ENCODE measurements at regions not wholly inside any gene's neighbourhood (a gene's known extent, or its start where the extent isn't known, plus 50 kb on each side); places are given as distances from the start of the nearest gene placed in this dataset.

- DNase-seq (ENCODE audit: low read depth, low spot score), result no peak
- ChIA-PET POLR2A (no interaction called here), CTCF (no interaction called here)
- H3K9me3 ChIP-seq (ENCODE audit: control insufficient read depth, insufficient read depth, low read length), result no peaks in the 10 kb centered on the region
- no peak overlapping the region for H3K4me3 ChIP-seq (ENCODE audit: low read depth, low read length)
- TF ChIP-seq CTCF (IDR thresholded peaks at IDR 0.05; ENCODE audit: low read depth, low read length), result no peak
- peaks cover 11% of the 10 kb centered on the region for H3K27me3 ChIP-seq (ENCODE audit: control insufficient read depth, insufficient read depth, low read length)
- no peak overlapping the region for H3K27ac ChIP-seq (ENCODE audit: low read depth, low read length)
Observed at GRCh38 chr18:24590946-24591345, 130.5 kb downstream of the HRH4 start.

- ChIA-PET POLR2A (no interaction called here), CTCF (interaction anchor here (0.7 kb wide), 1 partner anchor 134 kb away, joined by 3 read pairs; no protein-coding TSS in a partner anchor)
- no peak for TF ChIP-seq CTCF (IDR thresholded peaks at IDR 0.05; ENCODE audit: low read depth, low read length)
- H3K27me3 ChIP-seq (ENCODE audit: control insufficient read depth, insufficient read depth, low read length), result peaks cover 3% of the 10 kb centered on the region
- no peak overlapping the region for H3K4me3 ChIP-seq (ENCODE audit: low read depth, low read length)
- no peak overlapping the region for H3K27ac ChIP-seq (ENCODE audit: low read depth, low read length)
- DNase-seq (ENCODE audit: low read depth, low spot score), result no peak
- H3K9me3 ChIP-seq (ENCODE audit: control insufficient read depth, insufficient read depth, low read length), result no peaks in the 10 kb centered on the region
Observed at GRCh38 chr18:24593401-24593800, 133.0 kb downstream of the HRH4 start.

- DNase-seq (ENCODE audit: low read depth, low spot score), result no peak
- TF ChIP-seq CTCF (IDR thresholded peaks at IDR 0.05; ENCODE audit: low read depth, low read length), result no peak
- ChIA-PET POLR2A (no interaction called here), CTCF (interaction anchor here (0.7 kb wide), 1 partner anchor 133 kb away, joined by 3 read pairs; no protein-coding TSS in a partner anchor)
- Histone ChIP-seq H3K4me3 (ENCODE audit: low read depth, low read length) (no peak overlapping the region), H3K9me3 (ENCODE audit: control insufficient read depth, insufficient read depth, low read length) (no peaks in the 10 kb centered on the region), H3K27ac (ENCODE audit: low read depth, low read length) (no peak overlapping the region), H3K27me3 (ENCODE audit: control insufficient read depth, insufficient read depth, low read length) (peaks cover 3% of the 10 kb centered on the region)
Observed at GRCh38 chr18:24593886-24594285, 133.4 kb downstream of the HRH4 start.

- ChIA-PET POLR2A (no interaction called here), CTCF (interaction anchor here (0.5 to 7.2 kb wide), 2 partner anchors 131 to 505 kb away, joined by 3 to 115 read pairs; no protein-coding TSS in a partner anchor)
- Histone ChIP-seq H3K27ac (ENCODE audit: low read depth, low read length) (no peak overlapping the region), H3K9me3 (ENCODE audit: control insufficient read depth, insufficient read depth, low read length) (no peaks in the 10 kb centered on the region), H3K27me3 (ENCODE audit: control insufficient read depth, insufficient read depth, low read length) (peaks cover 3% of the 10 kb centered on the region), H3K4me3 (ENCODE audit: low read depth, low read length) (no peak overlapping the region)
- TF ChIP-seq CTCF (IDR thresholded peaks at IDR 0.05; ENCODE audit: low read depth, low read length), result no peak
- no peak for DNase-seq (ENCODE audit: low read depth, low spot score)
Observed at GRCh38 chr18:24595561-24596031, 135.2 kb downstream of the HRH4 start.

- Histone ChIP-seq H3K9me3 (ENCODE audit: control insufficient read depth, insufficient read depth, low read length) (no peaks in the 10 kb centered on the region), H3K27me3 (ENCODE audit: control insufficient read depth, insufficient read depth, low read length) (peaks cover 2% of the 10 kb centered on the region), H3K27ac (ENCODE audit: low read depth, low read length) (no peak overlapping the region), H3K4me3 (ENCODE audit: low read depth, low read length) (no peak overlapping the region)
- CTCF ChIA-PET, result interaction anchor here (0.6 to 7.2 kb wide), 10 partner anchors 23 to 1298 kb away, joined by 3 to 115 read pairs (median 3); no protein-coding TSS in a partner anchor
- POLR2A ChIA-PET, result no interaction called here
- peak; percentile 63 for TF ChIP-seq CTCF (IDR thresholded peaks at IDR 0.05; ENCODE audit: low read depth, low read length)
- peak; percentile 10 for DNase-seq (ENCODE audit: low read depth, low spot score)
Observed at GRCh38 chr18:24600076-24600654, 139.7 kb downstream of the HRH4 start.
